ENCODE measurements at regions not wholly inside any gene's neighbourhood (a gene's known extent, or its start where the extent isn't known, plus 50 kb on each side); places are given as distances from the start of the nearest gene placed in this dataset.

DNA sequence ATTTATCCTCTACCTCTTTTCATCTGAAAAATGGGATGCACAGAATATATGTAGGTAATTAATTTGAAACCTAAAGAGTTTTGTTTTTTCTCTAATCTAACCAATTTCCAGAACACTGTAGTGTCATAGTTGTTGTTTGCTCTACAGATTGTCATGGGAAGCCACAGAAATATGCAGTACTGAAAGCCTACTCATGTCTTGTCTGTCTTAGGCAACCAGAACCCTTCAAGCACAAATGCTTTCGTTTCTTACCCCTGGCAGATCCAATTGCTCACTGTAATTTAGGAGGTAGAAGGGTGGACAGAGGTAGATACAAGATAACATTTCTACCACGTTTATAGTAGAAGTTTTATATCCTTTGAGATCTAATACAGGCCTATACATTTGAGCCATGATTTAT, 330.2 kb upstream of the NOVA1 start:
- Histone ChIP-seq H3K27ac (no peak overlapping the region), H3K4me1 (no peaks in the 10 kb centered on the region), H3K27me3 (no peaks in the 10 kb centered on the region), H3K36me3 (no peaks in the 10 kb centered on the region), H3K9me3 (no peaks in the 10 kb centered on the region), H3K4me3 (no peak overlapping the region)
- WGBS, 2 donors (ENCODE audit: low coverage in 1 of 2) = 48 to 52% methylated on average over 2 of the region's 2 CpGs
- no peak for DNase-seq
- TF ChIP-seq, protein P1, sequence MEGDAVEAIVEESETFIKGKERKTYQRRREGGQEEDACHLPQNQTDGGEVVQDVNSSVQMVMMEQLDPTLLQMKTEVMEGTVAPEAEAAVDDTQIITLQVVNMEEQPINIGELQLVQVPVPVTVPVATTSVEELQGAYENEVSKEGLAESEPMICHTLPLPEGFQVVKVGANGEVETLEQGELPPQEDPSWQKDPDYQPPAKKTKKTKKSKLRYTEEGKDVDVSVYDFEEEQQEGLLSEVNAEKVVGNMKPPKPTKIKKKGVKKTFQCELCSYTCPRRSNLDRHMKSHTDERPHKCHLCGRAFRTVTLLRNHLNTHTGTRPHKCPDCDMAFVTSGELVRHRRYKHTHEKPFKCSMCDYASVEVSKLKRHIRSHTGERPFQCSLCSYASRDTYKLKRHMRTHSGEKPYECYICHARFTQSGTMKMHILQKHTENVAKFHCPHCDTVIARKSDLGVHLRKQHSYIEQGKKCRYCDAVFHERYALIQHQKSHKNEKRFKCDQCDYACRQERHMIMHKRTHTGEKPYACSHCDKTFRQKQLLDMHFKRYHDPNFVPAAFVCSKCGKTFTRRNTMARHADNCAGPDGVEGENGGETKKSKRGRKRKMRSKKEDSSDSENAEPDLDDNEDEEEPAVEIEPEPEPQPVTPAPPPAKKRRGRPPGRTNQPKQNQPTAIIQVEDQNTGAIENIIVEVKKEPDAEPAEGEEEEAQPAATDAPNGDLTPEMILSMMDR (IDR thresholded peaks at IDR 0.05) = no peak
- TF ChIP-seq EP300 (IDR thresholded peaks at IDR 0.05; ENCODE audit: low read depth) (no peak), POLR2A (IDR thresholded peaks at IDR 0.05) (no peak), POLR2AphosphoS5 (IDR thresholded peaks at IDR 0.05) (no peak)
- intact Hi-C loops (cut with DNase I; ENCODE audit: low total_unique reads) = no loop called here
- in situ Hi-C loops (cut with MboI; ENCODE audit: low pct_ligation_motif_present in 1 of 4, low pct_unique_long_range_greater_than_20kb in 1 of 4, low sequenced_read_pairs in 3 of 4) = no loop called here

DNA sequence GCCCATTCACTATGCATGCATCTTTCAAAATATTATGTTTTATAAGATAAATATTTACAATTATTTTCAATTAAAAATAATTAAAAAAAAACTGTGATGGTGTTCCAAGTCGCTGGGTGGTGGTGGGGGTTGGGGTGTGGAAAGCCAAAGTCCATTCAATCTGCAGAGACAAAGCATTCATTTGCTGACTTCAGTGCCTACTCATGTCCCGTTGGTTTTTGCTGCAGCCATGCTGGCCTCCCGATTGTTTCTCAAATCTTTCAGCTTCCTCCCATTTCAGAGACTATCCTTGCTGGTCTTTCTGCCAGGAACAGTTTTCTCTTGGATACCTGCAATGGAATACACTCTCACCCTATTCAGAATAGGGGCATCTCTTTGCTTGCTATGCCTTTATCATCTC, 331.5 kb upstream of the NOVA1 start:
- Histone ChIP-seq H3K36me3 (no peaks in the 10 kb centered on the region), H3K27me3 (no peaks in the 10 kb centered on the region), H3K27ac (no peak overlapping the region), H3K9me3 (no peaks in the 10 kb centered on the region), H3K4me1 (no peaks in the 10 kb centered on the region), H3K4me3 (no peak overlapping the region)
- TF ChIP-seq POLR2A (IDR thresholded peaks at IDR 0.05) (no peak), POLR2AphosphoS5 (IDR thresholded peaks at IDR 0.05) (no peak), EP300 (IDR thresholded peaks at IDR 0.05; ENCODE audit: low read depth) (no peak)
- TF ChIP-seq, protein P1 (IDR thresholded peaks at IDR 0.05) = no peak
- in situ Hi-C loops (cut with MboI; ENCODE audit: low pct_ligation_motif_present in 1 of 4, low pct_unique_long_range_greater_than_20kb in 1 of 4, low sequenced_read_pairs in 3 of 4) = no loop called here
- DNase-seq = no peak
- intact Hi-C loops (cut with DNase I; ENCODE audit: low total_unique reads) = no loop called here
- 50 to 69% methylated on average over 3 of the region's 3 CpGs for WGBS, 2 donors (ENCODE audit: low coverage in 1 of 2)

DNA sequence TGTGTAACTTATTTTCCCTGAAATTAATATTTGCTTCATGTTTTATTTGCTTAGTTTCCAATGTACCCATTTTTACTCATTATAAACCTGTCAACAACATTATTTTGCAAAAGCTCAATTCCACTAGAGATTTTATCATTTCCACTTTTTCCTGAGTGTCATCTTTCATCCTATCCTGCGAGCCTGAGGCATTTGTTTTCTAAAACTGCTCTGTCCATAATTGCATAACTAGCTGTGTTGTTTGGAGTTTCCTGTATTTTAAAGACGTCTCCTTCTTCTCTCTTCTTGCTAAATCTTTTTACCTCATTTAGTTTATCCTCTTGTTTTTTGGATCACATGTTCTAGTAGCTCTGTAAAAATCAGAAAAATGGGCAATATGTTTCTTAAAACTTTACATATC, 332.7 kb upstream of the NOVA1 start:
- H3K4me3 ChIP-seq = no peak overlapping the region
- no peak overlapping the region for H3K27ac ChIP-seq
- H3K9me3 ChIP-seq = no peaks in the 10 kb centered on the region
- in situ Hi-C loops (cut with MboI; ENCODE audit: low pct_ligation_motif_present in 1 of 4, low pct_unique_long_range_greater_than_20kb in 1 of 4, low sequenced_read_pairs in 3 of 4) = no loop called here
- no peak for TF ChIP-seq EP300 (IDR thresholded peaks at IDR 0.05; ENCODE audit: low read depth)
- TF ChIP-seq, protein P1 (IDR thresholded peaks at IDR 0.05) = no peak
- H3K36me3 ChIP-seq = no peaks in the 10 kb centered on the region
- no peaks in the 10 kb centered on the region for H3K4me1 ChIP-seq
- 41 to 63% methylated on average over 2 of the region's 2 CpGs for WGBS, 2 donors (ENCODE audit: low coverage in 1 of 2)
- intact Hi-C loops (cut with DNase I; ENCODE audit: low total_unique reads) = loop anchor here (5.0 kb wide), 1 partner anchor 483 kb away; no protein-coding TSS in a partner anchor
- DNase-seq = no peak
- no peaks in the 10 kb centered on the region for H3K27me3 ChIP-seq

DNA sequence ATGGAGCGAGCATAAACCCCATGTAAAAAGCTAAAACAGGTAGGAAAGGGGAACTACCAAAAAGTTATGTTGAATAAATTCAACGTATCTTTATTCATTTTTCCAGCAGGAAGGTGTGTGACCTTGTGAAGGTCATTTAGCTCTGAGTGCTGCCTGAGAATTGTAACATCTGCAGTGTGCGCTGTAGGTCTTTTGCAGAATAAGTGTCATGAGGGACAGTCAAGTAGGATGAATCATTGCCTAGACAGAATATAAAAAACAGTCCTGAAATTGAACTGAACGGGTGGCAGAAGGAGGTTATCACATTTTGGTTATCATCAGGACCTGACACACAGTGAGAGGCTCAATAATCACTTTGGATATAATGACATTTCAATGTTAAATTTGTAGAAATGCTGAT, 334.8 kb upstream of the NOVA1 start:
- no peak for DNase-seq
- Histone ChIP-seq H3K4me1 (no peaks in the 10 kb centered on the region), H3K4me3 (no peak overlapping the region), H3K9me3 (no peaks in the 10 kb centered on the region), H3K27ac (no peak overlapping the region), H3K36me3 (no peaks in the 10 kb centered on the region), H3K27me3 (no peaks in the 10 kb centered on the region)
- WGBS, 2 donors (ENCODE audit: low coverage in 1 of 2) = 77 to 96% methylated on average over 4 of the region's 4 CpGs
- intact Hi-C loops (cut with DNase I; ENCODE audit: low total_unique reads) (loop anchor here (5.0 kb wide), 1 partner anchor 485 kb away; no protein-coding TSS in a partner anchor), in situ Hi-C loops (cut with MboI; ENCODE audit: low pct_ligation_motif_present in 1 of 4, low pct_unique_long_range_greater_than_20kb in 1 of 4, low sequenced_read_pairs in 3 of 4) (no loop called here)
- no peak for TF ChIP-seq POLR2A (IDR thresholded peaks at IDR 0.05)
- TF ChIP-seq EP300 (IDR thresholded peaks at IDR 0.05; ENCODE audit: low read depth) = no peak
- TF ChIP-seq, protein P1 (IDR thresholded peaks at IDR 0.05) = no peak
- TF ChIP-seq POLR2AphosphoS5 (IDR thresholded peaks at IDR 0.05) = no peak
